CD4-positive, alpha-beta T cell (primary cell): ENCODE measurements at regions not wholly inside any gene's neighbourhood (a gene's known extent, or its start where the extent isn't known, plus 50 kb on each side); places are given as distances from the start of the nearest gene placed in this dataset.

Experiments used
- ATAC-seq: fragments of 200-7000 bp; cut with Tn5 transposase; one replicate; pipeline ENCODE4 v1.10.0; 2022; ENCODE audit warnings: mild to moderate bottlenecking; ENCODE audit not compliant: poor library complexity
- CTCF ChIA-PET: fragments of 350-600 bp; sonication (Branson Sonifier 250); formaldehyde crosslinking; loops from one replicate; lab custom pipeline; 2021; ENCODE audit warnings: antibody characterized with exemption, inconsistent platforms; lab: Charles Lee
- POLR2A ChIA-PET: fragments of 350-600 bp; sonication (Branson Sonifier 250); formaldehyde crosslinking; loops from one replicate; lab custom pipeline; 2021; ENCODE audit warnings: antibody characterized with exemption, inconsistent platforms; lab: Charles Lee
- DNase-seq, 14 experiments: peaks; one replicate each; pipeline ENCODE4 v3.0.0-alpha.2; 2013 to 2020; ENCODE audit warnings: mixed read lengths in 2 of 14
- H3K27ac ChIP-seq, 2 donors: one replicate each; pipeline versions ENCODE4 v1.5.1 to v1.7.0; 2013; ENCODE audit warnings: low read length in 2 of 2, low read depth in 1 of 2, mild to moderate bottlenecking in 1 of 2
- H3K27me3 ChIP-seq, 2 experiments: 1 replicate in 1 of 2; 2 replicates in 1 of 2; pipeline versions ENCODE4 v1.6.1 to v1.7.0; 2013; ENCODE audit warnings: low read length in 2 of 2, control low read depth in 1 of 2, mild to moderate bottlenecking in 1 of 2, moderate library complexity in 1 of 2; ENCODE audit not compliant: insufficient read depth in 2 of 2, control insufficient read depth in 1 of 2
- H3K36me3 ChIP-seq: one replicate; pipeline ENCODE4 v1.6.1; 2013; ENCODE audit warnings: low read length, control low read depth; ENCODE audit not compliant: insufficient read depth
- H3K4me1 ChIP-seq: one replicate; pipeline ENCODE4 v1.6.1; 2013; ENCODE audit warnings: low read length, control low read depth; ENCODE audit not compliant: insufficient read depth
- H3K4me3 ChIP-seq: one replicate; pipeline ENCODE4 v1.5.1; 2013; ENCODE audit warnings: mild to moderate bottlenecking, low read length, moderate library complexity
- H3K9me3 ChIP-seq, 2 experiments: 1 replicate in 1 of 2; 2 replicates in 1 of 2; pipeline versions ENCODE4 v1.6.1 to v1.7.0; 2013; ENCODE audit warnings: low read length in 2 of 2, mild to moderate bottlenecking in 2 of 2, control low read depth in 1 of 2, moderate library complexity in 1 of 2; ENCODE audit not compliant: control insufficient read depth in 1 of 2, insufficient read depth in 1 of 2
- H3K27ac Mint-ChIP-seq: one replicate; pipeline ENCODE4 v1.8.0; 2020; ENCODE audit warnings: mixed read lengths
- H3K27me3 Mint-ChIP-seq: one replicate; pipeline ENCODE4 v1.8.0; 2021; ENCODE audit warnings: mixed read lengths
- H3K36me3 Mint-ChIP-seq: one replicate; pipeline ENCODE4 v1.8.0; 2021; ENCODE audit warnings: low read depth, mixed read lengths
- H3K4me1 Mint-ChIP-seq: one replicate; pipeline ENCODE4 v1.8.0; 2021; ENCODE audit warnings: low read depth, mixed read lengths
- H3K4me3 Mint-ChIP-seq: one replicate; pipeline ENCODE4 v1.8.0; 2020; ENCODE audit warnings: mild to moderate bottlenecking, mixed read lengths
- H3K9me3 Mint-ChIP-seq: one replicate; pipeline ENCODE4 v1.8.0; 2020; ENCODE audit warnings: mixed read lengths
- CTCF ChIP-seq: fragments of 200-600 bp; IDR thresholded peaks from one replicate; pipeline ENCODE4 v1.8.0; 2022; ENCODE audit warnings: antibody characterized with exemption, mild to moderate bottlenecking
- intact Hi-C, 2 experiments: fragments of 100-400 bp; cut with DNase I in 1 of 2; cut with micrococcal nuclease in 1 of 2; formaldehyde crosslinking; loops; one replicate each; pipeline versions ENCODE4 v1.15.1 to v1.9.0; 2023 to 2025; cut with DNase I, micrococcal nuclease

GRCh38 chr5:176178789-176179188, 59.4 kb upstream of the SIMC1 start:
- TF ChIP-seq CTCF, result no peak
- peaks cover 75% of the 10 kb centered on the region for H3K27me3 Mint-ChIP-seq
- Histone ChIP-seq H3K4me3 (no peak overlapping the region), H3K27me3 (peaks cover 14 to 22% of the 10 kb centered on the region in 2 experiments), H3K27ac (no peak overlapping the region), H3K36me3 (no peaks in the 10 kb centered on the region), H3K4me1 (no peaks in the 10 kb centered on the region), H3K9me3 (peaks cover 0 to 9% of the 10 kb centered on the region in 2 experiments)
- no peak overlapping the region for H3K4me3 Mint-ChIP-seq
- no peak overlapping the region for H3K27ac Mint-ChIP-seq
- CTCF ChIA-PET, result no interaction called here
- intact Hi-C loops, result no loop called here
- H3K36me3 Mint-ChIP-seq, result no peaks in the 10 kb centered on the region
- H3K9me3 Mint-ChIP-seq, result peaks cover 3% of the 10 kb centered on the region
- POLR2A ChIA-PET, result no interaction called here
- no peak for DNase-seq
- no peaks in the 10 kb centered on the region for H3K4me1 Mint-ChIP-seq
- no peak for ATAC-seq

- CTCF ChIA-PET, result no interaction called here
- Mint-ChIP-seq H3K9me3 (peaks cover 3% of the 10 kb centered on the region), H3K27ac (no peak overlapping the region), H3K36me3 (no peaks in the 10 kb centered on the region), H3K27me3 (peaks cover 74% of the 10 kb centered on the region), H3K4me3 (no peak overlapping the region), H3K4me1 (no peaks in the 10 kb centered on the region)
- Histone ChIP-seq H3K4me1 (no peaks in the 10 kb centered on the region), H3K4me3 (no peak overlapping the region), H3K9me3 (peaks cover 0 to 9% of the 10 kb centered on the region in 2 experiments), H3K36me3 (no peaks in the 10 kb centered on the region), H3K27ac (no peak overlapping the region), H3K27me3 (peaks cover 14 to 17% of the 10 kb centered on the region in 2 experiments)
- POLR2A ChIA-PET, result no interaction called here
- no peak for DNase-seq
- no peak for TF ChIP-seq CTCF
- no peak for ATAC-seq
- intact Hi-C loops, result no loop called here
These were observed 57.9 kb upstream of the SIMC1 start for GRCh38 chr5:176180339-176180738.

- no peaks in the 10 kb centered on the region for H3K4me1 Mint-ChIP-seq
- no peak overlapping the region for H3K4me3 ChIP-seq
- H3K36me3 Mint-ChIP-seq, result no peaks in the 10 kb centered on the region
- no peak overlapping the region for H3K4me3 Mint-ChIP-seq
- H3K27ac ChIP-seq, result no peak overlapping the region
- TF ChIP-seq CTCF, result no peak
- H3K4me1 ChIP-seq, result no peaks in the 10 kb centered on the region
- ChIA-PET CTCF (no interaction called here), POLR2A (no interaction called here)
- no peaks in the 10 kb centered on the region for H3K36me3 ChIP-seq
- ATAC-seq, result no peak
- no peak overlapping the region for H3K27ac Mint-ChIP-seq
- intact Hi-C loops, result no loop called here
- H3K9me3 Mint-ChIP-seq, result peaks cover 3% of the 10 kb centered on the region
- H3K9me3 ChIP-seq, result peaks cover 0 to 9% of the 10 kb centered on the region in 2 experiments
- no peak for DNase-seq
- peaks cover 9 to 17% of the 10 kb centered on the region in 2 experiments for H3K27me3 ChIP-seq
- peaks cover 70% of the 10 kb centered on the region for H3K27me3 Mint-ChIP-seq
These were observed 57.4 kb upstream of the SIMC1 start for GRCh38 chr5:176180781-176181180.
